ENCODE measurements at regions not wholly inside any gene's neighbourhood (a gene's known extent, or its start where the extent isn't known, plus 50 kb on each side); places are given as distances from the start of the nearest gene placed in this dataset.
"Not testable (repeated sequence)": the region's sequence is repeated elsewhere in the genome, so short reads cannot be mapped to it uniquely, and the experiment has no call there.

GRCh38 chr1:25171013-25171412, 61.3 kb downstream of the SYF2 start:
- not testable (repeated sequence) for DNase-seq

- no peak for DNase-seq
Observed at GRCh38 chr1:25170439-25170838, 61.9 kb downstream of the SYF2 start.

GRCh38 chr1:25169610-25170009, 62.7 kb downstream of the SYF2 start:
- no peak for DNase-seq

GRCh38 chr1:25169168-25169567, 63.1 kb downstream of the SYF2 start:
- DNase-seq = no peak

GRCh38 chr1:25168193-25169071, 63.9 kb downstream of the SYF2 start:
- DNase-seq = no peak

GRCh38 chr1:25167269-25168192, 64.8 kb downstream of the SYF2 start:
- DNase-seq = no peak

GRCh38 chr1:25166847-25167246, 65.5 kb downstream of the SYF2 start:
- no peak for DNase-seq

GRCh38 chr1:25163986-25164385, 68.3 kb downstream of the SYF2 start:
- DNase-seq = no peak

- DNase-seq = no peak
Observed at GRCh38 chr1:25161981-25162380, 70.3 kb downstream of the SYF2 start.

- DNase-seq = no peak
Observed at GRCh38 chr1:25157846-25158245, 74.5 kb downstream of the SYF2 start.

- DNase-seq = no peak
Observed at GRCh38 chr1:25150985-25151495, 81.3 kb downstream of the SYF2 start.

GRCh38 chr1:25148673-25149300, 83.5 kb downstream of the SYF2 start:
- DNase-seq = peak; percentile 75 to 78

GRCh38 chr1:25146451-25146855, 85.8 kb downstream of the SYF2 start:
- DNase-seq = no peak

GRCh38 chr1:25145775-25146393, 86.4 kb downstream of the SYF2 start:
- no peak for DNase-seq

- no peak for DNase-seq
Observed at GRCh38 chr1:25140073-25140797, 92.1 kb downstream of the SYF2 start.

- peak; percentile 43 to 49 for DNase-seq
Observed at GRCh38 chr1:25137521-25138395, 94.5 kb downstream of the SYF2 start.

- no peak for DNase-seq
Observed at GRCh38 chr1:25137106-25137505, 95.2 kb downstream of the SYF2 start.

- no peak for DNase-seq
Observed at GRCh38 chr1:25135909-25136308, 96.4 kb downstream of the SYF2 start.

- DNase-seq = no peak
Observed at GRCh38 chr1:25134801-25135461, 97.4 kb downstream of the SYF2 start.

- no peak for DNase-seq
Observed at GRCh38 chr1:25134307-25134706, 98.0 kb downstream of the SYF2 start.
